ENCODE measurements at regions not wholly inside any gene's neighbourhood (a gene's known extent, or its start where the extent isn't known, plus 50 kb on each side); places are given as distances from the start of the nearest gene placed in this dataset.

- DNase-seq (ENCODE audit: low spot score in 2 of 2), result no peak
- H3K4me3 ChIP-seq, result no peak overlapping the region
Observed at GRCh38 chr11:116665523-116665922, 107.3 kb downstream of the BUD13 start.

GRCh38 chr11:116661056-116661455 is 111.7 kb downstream of the BUD13 start:
- H3K4me1 ChIP-seq, result no peaks in the 10 kb centered on the region
- H3K9me3 ChIP-seq, result peaks cover 10% of the 10 kb centered on the region
- 80% methylated on average over 3 of the region's 3 CpGs for WGBS
- H3K4me3 ChIP-seq, result no peak overlapping the region
- peaks cover 35% of the 10 kb centered on the region for H3K27me3 ChIP-seq
- TF ChIP-seq EP300 (IDR thresholded peaks at IDR 0.05), result no peak
- no peak for TF ChIP-seq POLR2AphosphoS5 (IDR thresholded peaks at IDR 0.05)
- TF ChIP-seq POLR2A (IDR thresholded peaks at IDR 0.05), result no peak
- no peak for TF ChIP-seq CTCF (IDR thresholded peaks at IDR 0.05)
- no peaks in the 10 kb centered on the region for H3K36me3 ChIP-seq
- DNase-seq (ENCODE audit: low spot score in 2 of 2), result no peak
- no peak overlapping the region for H3K27ac ChIP-seq

More at GRCh38 chr11:116665523-116665922, 107.3 kb downstream of the BUD13 start:
- Histone ChIP-seq H3K4me1 (no peaks in the 10 kb centered on the region), H3K9me3 (peaks cover 10% of the 10 kb centered on the region), H3K27ac (no peak overlapping the region), H3K36me3 (no peaks in the 10 kb centered on the region), H3K27me3 (peaks cover 23% of the 10 kb centered on the region)
- TF ChIP-seq EP300 (IDR thresholded peaks at IDR 0.05) (no peak), POLR2AphosphoS5 (IDR thresholded peaks at IDR 0.05) (no peak), CTCF (IDR thresholded peaks at IDR 0.05) (no peak), POLR2A (IDR thresholded peaks at IDR 0.05) (no peak)

- TF ChIP-seq CTCF (IDR thresholded peaks at IDR 0.05), result no peak
- TF ChIP-seq POLR2A (IDR thresholded peaks at IDR 0.05), result no peak
- TF ChIP-seq EP300 (IDR thresholded peaks at IDR 0.05), result no peak
- no peak for TF ChIP-seq POLR2AphosphoS5 (IDR thresholded peaks at IDR 0.05)
- no peak overlapping the region for H3K27ac ChIP-seq
Observed at GRCh38 chr11:116660011-116660410, 112.8 kb downstream of the BUD13 start.

GRCh38 chr11:116658876-116659535 is 113.8 kb downstream of the BUD13 start:
- peaks cover 35% of the 10 kb centered on the region for H3K27me3 ChIP-seq
- 90% methylated on average over 14 of the region's 14 CpGs for WGBS
- TF ChIP-seq CTCF (IDR thresholded peaks at IDR 0.05), result no peak
- TF ChIP-seq POLR2AphosphoS5 (IDR thresholded peaks at IDR 0.05), result no peak
- no peak for TF ChIP-seq EP300 (IDR thresholded peaks at IDR 0.05)
- TF ChIP-seq POLR2A (IDR thresholded peaks at IDR 0.05), result no peak
- H3K9me3 ChIP-seq, result no peaks in the 10 kb centered on the region
- no peaks in the 10 kb centered on the region for H3K36me3 ChIP-seq
- no peaks in the 10 kb centered on the region for H3K4me1 ChIP-seq
- no peak overlapping the region for H3K4me3 ChIP-seq
- H3K27ac ChIP-seq, result no peak overlapping the region
- no peak for DNase-seq (ENCODE audit: low spot score in 2 of 2)

More at GRCh38 chr11:116660011-116660410, 112.8 kb downstream of the BUD13 start:
- 52% methylated on average over 6 of the region's 7 CpGs for WGBS
- Histone ChIP-seq H3K4me1 (no peaks in the 10 kb centered on the region), H3K4me3 (no peak overlapping the region), H3K27me3 (peaks cover 35% of the 10 kb centered on the region), H3K9me3 (peaks cover 6% of the 10 kb centered on the region), H3K36me3 (no peaks in the 10 kb centered on the region)
- no peak for DNase-seq (ENCODE audit: low spot score in 2 of 2)

GRCh38 chr11:116657842-116658825 is 114.7 kb downstream of the BUD13 start:
- DNase-seq (ENCODE audit: low spot score in 2 of 2), result no peak
- no peaks in the 10 kb centered on the region for H3K4me1 ChIP-seq
- H3K4me3 ChIP-seq, result no peak overlapping the region
- H3K27ac ChIP-seq, result no peak overlapping the region
- H3K36me3 ChIP-seq, result no peaks in the 10 kb centered on the region
- WGBS, result 86% methylated on average over 10 of the region's 11 CpGs
- no peaks in the 10 kb centered on the region for H3K9me3 ChIP-seq
- peaks cover 33% of the 10 kb centered on the region for H3K27me3 ChIP-seq
- no peak for TF ChIP-seq POLR2A (IDR thresholded peaks at IDR 0.05)
- no peak for TF ChIP-seq EP300 (IDR thresholded peaks at IDR 0.05)
- TF ChIP-seq POLR2AphosphoS5 (IDR thresholded peaks at IDR 0.05), result no peak
- no peak for TF ChIP-seq CTCF (IDR thresholded peaks at IDR 0.05)

All from suprapubic skin (tissue), 4 donors.